NOMO-1 treated with DMSO at 0.1 percent for 48 hours (cell line): ENCODE measurements at regions not wholly inside any gene's neighbourhood (a gene's known extent, or its start where the extent isn't known, plus 50 kb on each side); places are given as distances from the start of the nearest gene placed in this dataset.

ENCODE experiments used
- DNase-seq: peaks from one replicate; lab custom pipeline; 2025; ENCODE audit not compliant: unreplicated experiment; lab: John Stamatoyannopoulos, UW

DNA sequence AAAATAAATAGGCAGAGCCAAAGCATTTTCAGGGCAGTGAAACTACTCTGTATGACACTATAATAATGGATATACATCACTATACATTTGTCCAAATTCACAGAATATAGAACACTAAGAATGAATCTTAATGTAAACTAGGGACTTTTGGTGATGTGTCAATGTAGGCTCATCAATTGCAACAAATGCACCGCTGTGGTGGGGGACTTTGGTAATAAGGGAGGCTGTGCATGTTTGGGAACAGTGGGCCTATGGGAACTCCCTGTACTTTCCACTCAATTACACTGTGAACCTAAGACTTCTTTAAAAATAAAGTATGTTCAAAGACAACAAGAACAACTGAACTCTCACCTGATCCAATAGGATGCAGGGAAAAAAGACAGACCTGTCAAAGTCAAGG is 220.7 kb downstream of the CMPK2 start:
- no peak for DNase-seq

DNA sequence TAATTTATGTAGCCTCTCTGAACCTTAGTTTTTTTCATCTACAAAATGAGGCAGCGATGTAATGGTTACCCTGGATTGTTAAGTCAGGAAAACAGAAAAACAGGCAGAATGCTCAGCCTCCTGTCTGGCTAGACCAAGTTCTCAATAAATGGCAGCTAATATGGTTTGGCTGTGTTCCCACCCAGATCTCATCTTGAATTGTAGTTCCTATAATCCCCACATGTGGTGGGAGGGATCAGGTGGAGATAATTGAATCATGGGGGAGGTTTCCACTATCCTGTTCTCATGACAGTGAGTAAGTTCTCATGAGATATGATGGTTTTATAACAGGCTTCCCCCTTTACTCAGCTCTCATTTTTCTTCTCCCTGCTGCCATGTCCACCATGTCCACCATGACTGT is 220.0 kb downstream of the CMPK2 start:
- DNase-seq, result no peak

- DNase-seq, result no peak
These were observed 218.7 kb downstream of the CMPK2 start for GRCh38 chr2:6647046-6647445.

DNA sequence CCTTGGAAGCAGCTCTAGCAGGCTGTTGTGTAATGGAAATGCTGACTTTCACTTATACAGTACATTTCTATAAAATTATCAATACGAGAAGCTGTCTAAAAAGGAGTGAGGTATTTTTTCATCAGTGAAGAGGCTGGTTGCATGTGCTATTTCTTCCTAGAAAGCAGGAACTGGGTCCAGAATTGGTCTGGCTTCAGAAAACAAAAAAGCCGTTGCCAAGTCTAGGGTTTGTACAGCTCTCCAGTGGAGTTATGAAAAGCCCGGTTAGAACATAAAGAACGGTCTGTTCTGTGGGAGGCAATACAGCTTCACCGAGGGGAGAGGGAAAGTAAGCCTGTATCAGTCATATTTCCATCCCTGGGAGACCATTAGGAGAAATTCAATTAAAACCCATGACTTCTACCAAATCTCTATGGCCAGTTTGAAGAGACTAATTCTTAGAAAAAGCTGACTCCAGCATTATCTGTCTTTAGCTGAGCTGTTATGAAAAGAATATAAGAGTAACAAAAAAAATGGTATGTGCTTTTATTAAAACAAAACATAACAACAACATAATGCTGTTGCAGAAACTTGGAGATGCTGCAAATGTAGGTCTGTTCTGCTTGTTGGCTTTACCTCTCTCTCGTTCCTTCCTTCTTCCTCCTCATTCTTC is 217.0 kb downstream of the CMPK2 start:
- no peak for DNase-seq

DNA sequence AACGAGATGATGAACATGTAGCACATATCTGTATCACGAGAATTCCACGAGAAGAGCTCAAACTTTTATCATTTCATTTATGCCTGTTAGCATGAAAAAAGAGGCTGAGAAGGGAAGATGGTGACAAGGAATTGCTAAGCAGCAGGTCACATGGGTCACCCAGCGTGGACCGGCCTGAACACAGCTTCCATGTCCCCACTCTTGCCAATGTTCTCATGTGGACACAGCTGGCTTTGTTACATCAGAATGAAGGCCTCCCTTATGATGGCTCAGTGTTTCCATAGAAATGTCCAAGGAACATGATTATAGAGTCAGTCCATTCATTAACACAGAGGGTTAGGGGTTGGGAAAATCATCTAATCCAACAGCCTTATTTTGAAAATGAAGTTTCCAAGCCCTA is 215.4 kb downstream of the CMPK2 start:
- no peak for DNase-seq

DNA sequence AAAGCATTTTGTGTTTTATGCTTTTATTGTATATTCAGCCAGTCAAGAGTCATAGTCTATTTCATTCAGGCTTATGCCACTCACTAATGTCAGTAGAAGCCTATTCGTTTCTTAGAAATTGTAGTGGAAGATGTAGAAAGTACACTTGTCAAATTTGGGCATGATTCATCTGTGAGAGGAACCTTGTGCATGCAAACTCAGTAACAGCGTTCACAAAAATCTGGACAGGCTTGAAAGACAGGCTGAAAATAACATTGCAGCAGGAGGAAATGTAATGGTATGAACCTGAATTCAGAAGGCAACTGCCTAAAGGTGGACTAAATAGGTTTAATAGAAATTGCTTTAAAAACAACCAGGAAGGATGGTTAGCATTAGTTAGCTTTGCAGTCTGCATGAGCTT is 213.5 kb downstream of the CMPK2 start:
- no peak for DNase-seq

DNA sequence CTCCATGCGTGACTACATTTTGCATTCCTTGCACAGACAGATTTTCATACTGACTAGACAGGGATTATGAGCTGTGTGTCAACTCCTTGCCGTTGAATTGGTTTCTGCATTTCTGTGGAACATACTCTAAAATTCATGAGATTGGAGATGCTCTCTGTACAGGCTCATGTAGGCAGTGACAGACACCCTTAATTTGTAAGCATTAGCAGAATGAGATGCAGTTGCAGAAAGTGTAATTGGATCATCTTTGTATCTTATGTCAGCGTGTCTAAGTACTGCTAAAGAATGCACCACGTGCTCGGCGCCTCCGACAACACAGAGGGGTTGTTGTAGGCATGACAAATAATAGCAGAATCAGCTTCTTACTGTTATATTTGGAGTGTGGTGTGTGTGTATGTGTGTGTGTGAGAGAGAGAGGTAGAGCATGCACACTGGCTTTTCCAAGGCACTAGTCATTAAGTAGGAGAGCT is 212.4 kb downstream of the CMPK2 start:
- no peak for DNase-seq

DNA sequence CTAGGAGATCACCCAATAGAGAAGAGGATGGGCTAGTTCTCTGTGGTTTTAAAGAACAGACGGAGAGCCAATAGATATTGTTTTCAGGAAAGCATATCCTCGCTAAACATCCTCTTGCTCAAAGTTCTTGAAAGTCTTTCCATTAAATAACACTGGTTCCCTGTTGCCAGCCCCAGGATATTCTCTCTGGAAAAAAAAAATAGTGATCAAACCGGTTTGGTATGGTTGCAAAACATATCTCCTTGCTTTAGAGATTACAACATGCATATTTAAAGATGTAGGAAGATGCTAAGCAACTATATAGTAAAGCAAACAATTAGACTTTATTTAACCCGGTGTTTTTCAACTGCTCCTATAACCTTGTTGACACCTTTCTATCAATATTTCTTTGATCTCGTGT is 211.4 kb downstream of the CMPK2 start:
- no peak for DNase-seq

DNA sequence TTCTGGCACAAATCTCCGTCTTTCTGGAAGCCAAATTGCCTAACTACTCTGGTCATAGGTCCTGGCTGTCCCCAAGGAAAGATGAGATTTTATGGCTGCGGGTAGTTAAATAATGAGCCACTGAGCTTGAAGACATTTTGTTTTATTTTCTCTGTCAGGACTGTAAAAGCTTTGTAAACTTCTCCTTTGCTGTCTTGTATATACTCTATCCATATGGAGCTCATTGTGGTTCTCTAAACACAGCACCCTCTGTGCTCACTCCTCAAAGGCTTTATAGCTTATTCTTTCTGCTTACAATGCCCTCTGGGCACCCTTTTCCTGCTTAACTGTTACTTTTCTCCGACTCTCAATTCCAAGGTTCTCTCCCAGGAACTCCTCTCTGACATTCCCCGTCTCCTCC is 209.1 kb downstream of the CMPK2 start:
- no peak for DNase-seq

GRCh38 chr2:6657136-6657535 is 208.6 kb downstream of the CMPK2 start:
- no peak for DNase-seq

DNA sequence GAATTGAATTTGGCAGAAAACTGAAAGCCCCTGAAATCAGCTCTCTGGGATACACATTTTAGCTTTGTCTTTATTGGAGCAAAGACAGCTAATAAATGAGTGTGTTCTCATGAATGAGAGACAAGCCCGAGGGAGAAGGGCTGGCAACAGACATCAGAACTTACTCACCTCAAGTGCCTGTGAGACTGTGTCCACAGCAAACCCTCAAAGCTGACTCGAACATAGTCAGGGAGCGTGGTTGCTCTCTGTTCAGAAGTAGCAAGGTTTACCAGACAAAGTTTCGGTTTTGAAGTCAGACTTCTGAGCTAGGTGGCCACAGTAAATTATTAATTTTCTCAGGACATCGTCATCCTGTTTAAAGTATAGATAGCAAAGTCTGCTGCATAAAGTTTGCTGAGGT is 207.9 kb downstream of the CMPK2 start:
- no peak for DNase-seq

DNA sequence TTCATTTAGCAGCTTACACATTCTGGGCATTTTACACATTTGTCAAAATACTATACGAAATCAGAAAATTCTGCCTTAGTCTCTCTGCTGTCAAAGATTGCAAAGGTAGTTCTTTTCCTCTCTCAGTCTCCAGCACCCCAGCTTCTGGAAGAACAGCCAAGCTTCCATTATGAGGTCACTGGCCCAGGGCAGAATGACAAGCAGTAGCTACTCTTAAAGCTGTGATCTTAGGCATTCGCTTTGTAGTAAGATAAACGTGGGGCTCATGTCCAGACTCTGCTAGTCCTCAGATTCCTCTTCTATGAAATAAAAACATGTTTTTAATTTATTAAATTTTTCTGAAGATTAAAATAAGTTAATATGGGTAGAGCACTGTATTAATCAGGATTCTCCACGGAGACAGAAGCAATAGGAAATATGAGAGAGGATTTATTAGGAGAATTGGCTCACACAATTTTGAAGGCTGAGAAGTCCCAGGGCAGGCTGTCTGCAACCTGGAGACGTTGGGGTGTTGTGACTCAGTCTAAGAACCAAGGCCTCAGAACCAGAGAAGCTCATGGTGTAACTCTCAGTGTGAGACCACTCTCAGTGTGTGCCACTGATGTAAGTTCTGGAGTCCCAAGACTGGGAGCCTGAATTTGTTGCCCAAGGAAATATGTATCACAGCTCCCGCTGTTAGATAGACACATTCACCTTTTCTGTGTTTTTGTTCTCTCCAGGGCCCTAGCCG is 201.2 kb downstream of the CMPK2 start:
- no peak for DNase-seq

- DNase-seq, result no peak
These were observed 200.3 kb downstream of the CMPK2 start for GRCh38 chr2:6665093-6666045.

DNA sequence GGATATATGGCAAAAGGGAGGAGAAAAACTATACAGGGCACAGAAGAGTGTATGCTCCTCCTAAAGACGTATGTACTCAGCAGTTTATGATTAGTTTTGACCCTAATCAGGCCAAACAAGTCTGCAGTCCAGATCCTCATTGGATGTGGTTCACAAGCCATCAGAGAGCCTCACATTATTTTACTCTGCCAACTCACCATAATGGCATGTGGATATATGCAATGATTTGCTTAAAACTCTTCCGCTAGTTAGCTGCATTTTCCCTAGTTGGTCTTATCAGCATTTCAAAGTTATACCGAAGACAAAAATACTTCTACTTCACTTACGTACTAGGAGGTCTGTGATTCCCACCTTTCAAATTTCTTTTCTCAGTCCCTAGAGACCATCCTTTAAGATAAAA is 198.4 kb downstream of the CMPK2 start:
- DNase-seq, result no peak

DNA sequence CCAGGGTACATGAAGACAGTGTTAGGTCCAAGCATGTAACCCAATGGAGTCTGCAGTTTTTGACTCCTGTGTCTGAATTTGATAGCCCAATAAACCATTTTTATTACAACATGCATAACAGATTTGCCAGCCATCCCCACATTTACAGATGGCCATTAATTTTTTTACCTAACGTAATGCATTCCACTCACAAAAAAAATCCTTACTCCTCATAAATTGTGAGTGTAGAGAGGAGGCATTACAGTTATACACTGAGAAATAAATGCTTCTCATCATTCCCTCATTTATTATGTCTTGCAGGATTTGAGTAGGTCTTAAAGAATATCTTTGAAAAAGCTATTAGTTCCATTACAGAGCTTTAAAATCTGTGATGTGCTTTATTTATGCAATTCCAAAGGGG is 193.8 kb downstream of the CMPK2 start:
- DNase-seq, result no peak

DNA sequence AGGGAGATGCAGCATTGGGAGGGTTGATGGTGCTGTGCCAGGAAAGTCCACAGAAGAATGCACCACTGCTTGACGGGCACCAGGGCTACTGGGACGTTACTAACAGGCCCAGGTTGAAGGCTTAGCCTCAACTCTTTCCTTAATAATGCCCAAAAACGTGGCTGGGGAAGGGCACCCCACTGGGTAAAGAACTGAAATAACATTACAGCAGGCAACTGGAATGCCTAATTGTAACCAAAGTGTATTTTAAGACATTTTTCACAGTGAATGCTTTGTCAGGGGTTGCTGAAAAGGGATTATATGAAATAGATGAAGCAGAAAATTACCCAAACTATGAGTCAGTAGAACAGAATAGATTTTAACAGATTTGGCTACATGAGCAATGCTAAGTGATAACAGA is 191.3 kb downstream of the CMPK2 start:
- no peak for DNase-seq

DNA sequence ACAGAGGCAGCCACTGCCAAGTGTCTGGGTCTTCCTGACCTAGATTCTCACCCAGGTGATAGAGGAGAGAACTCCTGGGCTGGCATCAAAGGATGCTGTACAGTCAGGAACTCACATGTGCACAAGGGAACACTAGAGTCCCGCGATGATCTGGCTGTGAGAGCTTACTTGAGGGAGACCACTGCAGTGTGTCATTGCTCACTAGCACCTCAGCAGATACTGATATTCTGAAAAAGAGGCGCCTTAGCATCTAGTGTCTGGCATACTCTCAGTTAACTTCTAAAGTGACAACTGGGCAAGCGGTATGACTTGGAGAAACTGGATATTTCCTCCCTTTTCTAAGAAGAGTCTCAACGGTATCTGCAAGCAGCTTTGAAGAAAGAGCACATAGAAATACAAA is 189.9 kb downstream of the CMPK2 start:
- DNase-seq, result no peak

DNA sequence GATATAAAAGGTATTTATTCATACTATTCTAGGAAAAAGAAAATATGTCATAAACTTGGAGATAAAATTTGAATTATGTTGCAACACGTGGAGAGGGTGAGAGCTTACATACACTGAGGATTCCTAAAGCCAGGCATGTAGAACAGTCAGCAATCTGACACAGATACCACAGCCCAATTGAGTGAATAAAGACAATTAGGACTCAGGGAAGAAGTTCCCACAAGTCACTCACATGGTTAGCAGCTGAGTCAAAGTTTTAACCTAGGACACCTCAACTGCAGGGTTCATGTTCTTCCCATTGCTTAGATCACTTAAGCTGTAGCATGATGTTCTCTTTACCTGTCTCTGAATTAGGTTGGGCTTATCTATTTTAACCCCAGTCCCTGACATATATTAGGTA is 189.5 kb downstream of the CMPK2 start:
- no peak for DNase-seq

- DNase-seq, result no peak
These were observed 188.9 kb downstream of the CMPK2 start for GRCh38 chr2:6676776-6677175.

DNA sequence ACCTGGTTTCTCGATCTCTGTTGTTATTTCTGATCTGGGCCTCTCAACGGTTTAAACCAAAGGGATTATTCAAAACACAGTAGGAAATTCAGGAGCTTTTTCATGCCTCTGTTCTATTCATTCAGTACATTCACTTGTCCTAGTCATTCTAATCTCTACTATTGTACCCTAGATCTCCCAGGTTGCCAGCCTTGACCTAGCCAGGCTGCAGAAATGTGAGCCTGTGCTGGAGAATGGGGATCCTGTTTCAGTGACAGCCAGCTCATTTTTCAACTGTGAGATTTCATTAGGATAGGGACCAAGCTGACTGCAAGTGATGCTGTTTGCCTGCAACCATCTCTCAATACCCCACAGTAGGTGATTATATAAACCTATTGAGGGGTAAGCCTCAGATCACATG is 186.2 kb downstream of the CMPK2 start:
- no peak for DNase-seq

DNA sequence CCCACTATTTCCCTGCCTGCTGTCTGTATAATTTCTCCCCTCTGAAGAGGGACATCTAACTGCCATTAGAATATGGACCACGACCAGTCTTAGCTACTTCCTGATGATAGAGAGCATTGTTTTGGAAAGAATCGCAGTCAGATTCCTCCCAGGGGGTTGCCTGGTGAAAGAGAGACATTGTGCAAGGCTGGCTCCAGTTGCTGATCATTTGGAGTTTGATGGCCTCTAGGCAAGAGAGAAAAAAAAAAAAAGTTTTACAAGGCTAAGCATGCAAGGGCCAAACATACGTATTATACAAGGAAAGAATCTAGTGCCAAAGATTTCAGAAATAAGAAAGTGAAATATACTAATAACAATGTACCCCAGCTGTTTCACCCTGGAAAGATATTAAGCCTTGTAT is 182.2 kb downstream of the CMPK2 start:
- no peak for DNase-seq

DNA sequence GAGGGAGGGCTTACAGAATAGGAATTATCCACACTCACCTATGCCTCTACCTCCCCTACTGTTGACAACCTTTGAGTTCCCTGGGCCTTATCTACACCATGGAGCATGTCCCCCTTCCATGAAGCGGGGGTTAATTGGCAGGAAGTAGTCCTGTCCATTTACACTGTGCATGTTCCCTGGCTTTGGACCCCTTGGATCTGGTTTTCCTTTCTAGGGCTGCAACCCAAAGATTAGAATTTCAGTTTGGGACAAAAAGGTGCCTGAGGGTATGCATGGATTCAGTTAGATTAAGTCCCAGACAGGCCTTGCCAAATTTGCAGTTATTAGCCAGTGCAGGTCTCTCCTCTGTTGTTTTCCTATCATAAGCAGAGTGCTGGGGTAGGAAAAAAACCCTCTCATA is 180.3 kb downstream of the CMPK2 start:
- DNase-seq, result no peak
